HT1080 (cell line): ENCODE measurements at regions not wholly inside any gene's neighbourhood (a gene's known extent, or its start where the extent isn't known, plus 50 kb on each side); places are given as distances from the start of the nearest gene placed in this dataset.

Experiments used
- DNase-seq: peaks from one replicate; pipeline ENCODE4 v3.0.0-alpha.2; 2015; ENCODE audit warnings: low read depth

DNA sequence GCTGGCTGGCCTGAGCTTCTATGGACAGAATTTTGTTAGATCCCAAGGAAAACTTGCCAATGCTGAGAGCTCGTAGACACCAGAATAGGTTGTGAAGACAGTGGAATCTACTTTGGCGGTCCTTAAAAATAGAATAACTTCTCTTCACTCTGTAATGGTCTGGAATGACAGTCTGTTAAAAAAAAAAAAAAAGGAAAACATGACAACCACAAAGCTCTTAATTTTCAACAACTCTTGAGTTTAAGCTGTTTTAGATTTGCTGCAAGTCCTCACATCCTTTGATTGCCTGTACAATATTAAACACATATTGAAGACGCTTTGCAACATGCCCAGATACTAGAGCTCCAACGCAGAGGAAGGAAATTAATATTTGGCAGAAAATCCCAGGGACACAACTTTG lies 122.8 kb upstream of the GALNT15 start:
- DNase-seq: no peak

DNA sequence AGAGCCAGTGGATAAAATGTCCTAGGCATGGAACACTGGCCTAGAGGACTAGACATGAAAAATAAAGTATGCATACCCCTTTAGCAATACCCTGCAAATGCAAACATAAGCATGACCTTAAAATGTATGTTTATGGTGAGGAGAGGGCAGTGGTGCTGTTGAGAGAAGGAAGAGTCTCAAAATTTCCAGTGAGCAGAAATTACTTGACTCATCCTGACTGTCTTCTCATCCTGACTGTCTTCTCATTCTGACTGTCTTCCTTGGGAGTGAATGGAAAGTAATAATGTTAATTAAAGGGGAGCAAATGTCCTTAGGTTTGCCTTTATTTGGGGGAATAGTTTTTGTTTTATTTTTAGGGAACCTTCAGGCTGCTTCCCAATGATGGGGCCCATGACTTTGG lies 121.5 kb upstream of the GALNT15 start:
- no peak for DNase-seq

DNA sequence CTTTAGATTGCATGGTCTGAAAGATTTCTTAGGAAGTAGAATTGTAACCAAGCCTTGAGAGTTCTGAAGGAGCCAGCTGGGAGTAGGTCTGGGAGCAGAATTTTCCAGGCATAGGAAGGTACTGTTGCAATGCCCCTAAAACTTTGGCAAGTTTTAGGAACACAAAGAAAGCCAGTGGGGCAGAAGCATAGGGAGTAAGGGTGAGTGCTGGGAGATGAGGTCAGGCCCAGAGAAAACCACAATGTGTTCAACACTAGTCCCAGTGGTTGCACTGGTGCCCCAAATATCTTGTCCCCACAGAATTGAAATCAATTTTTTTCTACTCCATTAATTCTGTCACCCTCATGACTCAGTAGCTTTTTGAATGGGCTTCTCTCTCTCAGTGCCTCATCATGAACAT lies 120.7 kb upstream of the GALNT15 start:
- no peak for DNase-seq

DNA sequence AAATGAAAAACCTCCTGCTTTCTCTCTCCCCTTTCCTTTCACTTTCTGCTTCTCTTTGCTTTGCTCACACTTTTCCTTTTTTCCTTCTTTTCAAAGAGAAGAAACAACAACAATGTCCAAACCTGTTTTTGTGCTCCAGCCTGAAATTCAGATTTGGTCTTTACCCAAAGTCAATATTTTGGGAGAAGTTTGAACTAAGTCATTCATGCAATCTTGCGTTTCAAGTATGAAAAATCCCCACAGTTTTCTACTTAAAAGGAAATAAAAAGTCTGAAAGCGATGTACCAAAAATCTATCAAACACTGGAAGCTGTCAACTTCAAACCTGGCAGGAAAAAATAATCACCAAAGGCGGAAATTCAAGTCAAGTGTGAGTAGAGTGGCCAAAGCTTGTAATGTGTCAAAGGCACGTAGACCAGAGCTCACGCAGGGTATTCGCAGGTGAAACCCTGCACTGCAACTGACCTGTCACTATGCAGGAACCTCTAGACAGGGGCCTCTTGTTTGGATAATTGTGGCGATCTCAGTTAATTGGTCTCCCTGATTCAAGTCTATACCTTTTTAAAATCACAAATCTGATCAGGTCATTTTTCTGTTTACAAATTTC lies 118.8 kb upstream of the GALNT15 start:
- no peak for DNase-seq

DNA sequence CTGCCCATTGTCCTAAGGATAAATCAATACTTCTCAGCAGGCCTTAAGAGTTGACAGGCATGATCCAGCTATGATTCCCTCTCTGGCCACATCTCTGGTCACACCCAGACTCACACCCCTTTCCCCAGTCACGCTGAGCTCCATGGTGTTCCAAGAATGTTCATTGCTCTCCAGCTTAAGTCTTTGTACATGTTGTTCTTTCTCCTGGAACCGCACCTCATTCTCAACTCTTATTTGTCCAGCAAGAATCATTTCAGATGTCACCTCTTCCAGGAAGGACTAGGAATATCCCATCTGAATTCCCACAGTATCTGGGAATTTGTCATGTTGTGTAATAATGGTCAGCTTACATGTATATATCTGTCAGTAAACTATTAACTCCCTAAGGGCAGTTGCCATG lies 118.3 kb upstream of the GALNT15 start:
- DNase-seq: no peak

DNA sequence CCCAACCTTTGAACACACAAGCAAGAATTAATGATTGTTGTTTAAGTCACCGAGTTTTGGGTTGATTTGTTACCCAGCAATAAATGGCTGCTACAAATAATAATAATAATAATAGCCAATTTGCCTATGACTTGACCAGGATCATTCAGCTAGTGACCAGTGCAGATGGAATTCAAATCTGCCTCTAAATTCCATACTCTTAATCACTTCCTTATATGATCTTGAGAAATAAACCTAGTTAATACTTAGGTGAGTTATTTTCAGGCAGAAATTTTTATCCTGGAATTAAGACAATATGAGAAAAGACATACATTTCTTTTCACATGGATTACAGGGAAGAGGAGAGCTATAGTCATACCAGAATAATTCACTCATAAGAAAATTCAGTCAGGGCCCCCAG lies 116.0 kb upstream of the GALNT15 start:
- peak; percentile 48 for DNase-seq

DNA sequence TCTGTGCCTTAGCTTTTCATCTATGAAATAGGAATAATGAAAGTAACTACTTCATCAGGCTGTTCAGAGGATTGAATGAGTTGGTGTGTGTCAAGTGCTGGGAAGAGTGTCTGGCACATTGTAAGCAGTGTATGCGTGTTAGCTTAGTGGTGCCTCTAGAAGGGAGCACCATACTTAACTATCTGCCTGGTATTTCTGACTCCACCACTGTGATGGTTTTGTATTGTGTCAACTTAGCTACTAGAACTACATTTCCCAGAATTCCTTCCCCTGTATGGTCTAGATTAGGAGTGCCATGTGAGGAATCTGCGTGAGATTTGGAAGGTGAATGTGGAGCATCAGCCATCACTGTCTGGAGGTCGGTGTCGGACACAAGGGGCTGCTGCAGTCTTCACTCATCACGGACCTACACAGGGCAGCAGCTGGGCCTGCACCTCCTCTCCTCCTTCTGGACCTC lies 115.4 kb upstream of the GALNT15 start:
- DNase-seq: peak; percentile 54

DNA sequence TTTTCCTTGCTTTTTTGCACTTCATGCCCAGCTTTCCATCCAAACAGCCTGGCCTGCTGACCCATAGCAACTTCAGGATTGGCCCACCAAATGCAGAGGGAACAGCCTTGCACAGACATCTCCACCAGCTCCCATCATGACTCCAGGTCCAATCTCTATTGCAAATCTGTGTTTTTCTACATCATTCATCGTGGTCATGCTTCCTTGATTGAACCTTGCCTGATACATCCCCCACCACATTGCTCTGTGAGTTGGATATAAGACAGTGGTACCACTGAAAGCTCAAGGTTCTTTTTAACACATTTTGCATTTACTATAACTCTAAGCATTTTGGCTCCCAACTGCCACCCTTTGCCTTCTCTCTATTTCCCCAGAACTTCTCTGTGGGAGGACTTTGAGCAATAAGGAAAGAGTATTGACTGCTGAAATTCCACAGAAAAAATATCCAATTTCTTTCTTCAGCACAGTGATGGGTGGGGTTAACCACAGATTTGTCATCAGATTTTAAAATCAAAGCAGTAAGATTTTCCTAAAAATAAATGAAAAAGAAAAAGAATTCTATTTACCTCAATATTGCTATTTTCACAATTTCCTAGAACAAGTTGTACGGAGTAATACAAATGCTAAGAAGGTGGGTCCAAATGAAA lies 114.6 kb upstream of the GALNT15 start:
- DNase-seq: no peak

DNA sequence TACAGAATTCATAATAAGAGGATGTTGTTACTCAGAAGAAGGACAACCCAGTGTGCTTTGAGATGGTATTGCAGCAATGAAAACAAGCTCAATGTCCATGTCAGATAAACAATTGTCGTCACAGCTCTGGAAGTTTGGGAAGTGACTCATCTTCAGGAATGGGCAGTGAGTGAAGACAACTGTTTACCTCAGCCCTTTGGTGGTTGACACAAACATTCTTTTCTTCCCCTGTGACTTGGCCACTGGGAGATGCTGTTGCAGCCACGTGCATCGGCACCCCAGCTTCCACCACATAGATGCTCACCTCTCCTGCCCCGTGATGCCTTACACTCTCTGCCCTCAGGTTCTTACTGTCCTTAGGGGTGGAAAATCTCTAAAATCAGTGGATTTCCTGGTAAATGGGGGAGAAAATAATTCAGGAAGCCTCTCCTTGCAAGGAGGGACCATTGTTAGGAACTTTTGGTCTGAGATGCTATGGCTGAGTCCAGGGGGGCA lies 114.1 kb upstream of the GALNT15 start:
- DNase-seq: peak; percentile 99

DNA sequence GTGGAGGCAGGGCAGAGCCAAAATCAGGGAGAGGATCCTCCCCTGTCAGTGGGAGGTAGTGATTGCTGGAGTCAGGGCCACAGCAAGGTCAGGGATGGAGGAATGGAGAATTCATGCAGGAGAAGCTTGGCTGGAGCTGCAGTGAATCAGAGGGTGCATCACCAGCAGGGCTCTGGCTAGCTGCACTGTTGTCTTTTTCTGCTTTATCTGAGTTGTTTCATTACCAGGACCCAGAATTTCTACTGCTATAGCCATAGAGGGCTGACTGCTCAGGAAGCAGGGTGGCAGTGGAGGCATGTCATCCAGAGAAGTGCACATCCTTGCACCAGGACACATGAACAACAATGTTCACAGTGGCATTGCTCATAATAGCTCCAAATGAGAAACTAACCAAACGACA lies 113.5 kb upstream of the GALNT15 start:
- peak; percentile 88 for DNase-seq

DNA sequence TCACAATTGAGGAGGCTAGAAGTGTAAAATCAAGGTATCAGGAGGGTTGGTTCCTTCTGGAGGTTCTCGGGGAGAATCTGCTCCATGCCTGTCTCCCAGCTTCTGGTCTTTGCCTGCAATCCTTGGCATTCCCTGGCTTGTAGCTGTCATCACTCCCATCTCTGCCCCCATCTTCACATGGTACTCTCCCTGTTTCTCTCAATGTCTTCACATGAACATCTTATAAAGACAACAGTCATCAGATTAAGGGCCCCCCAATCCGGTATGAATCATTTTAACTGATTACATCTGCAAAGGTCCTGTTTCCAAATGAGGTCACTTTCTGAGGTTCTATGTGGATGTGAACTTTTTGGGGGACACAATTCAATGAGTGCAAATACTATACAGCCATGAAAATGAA lies 113.0 kb upstream of the GALNT15 start:
- no peak for DNase-seq

DNA sequence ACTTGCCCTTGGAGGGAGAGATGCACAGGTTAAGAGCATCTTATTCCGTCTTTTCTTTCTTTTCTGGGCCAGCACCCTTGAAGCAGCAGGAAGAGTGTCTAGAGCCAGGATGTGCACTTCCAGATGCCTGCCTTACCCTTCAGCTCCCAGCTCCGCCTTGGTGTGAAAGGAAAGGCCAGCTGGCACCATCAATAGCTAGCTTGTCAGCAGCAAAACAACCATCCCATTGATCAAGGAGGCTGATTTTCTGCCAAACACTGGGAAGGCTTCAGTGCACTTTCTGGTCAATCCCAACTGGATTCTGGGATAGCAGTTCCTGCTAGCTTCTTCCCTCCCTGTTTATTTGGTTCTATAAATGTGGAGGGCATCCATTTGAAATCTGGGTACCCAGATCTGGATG lies 110.9 kb upstream of the GALNT15 start:
- no peak for DNase-seq

DNA sequence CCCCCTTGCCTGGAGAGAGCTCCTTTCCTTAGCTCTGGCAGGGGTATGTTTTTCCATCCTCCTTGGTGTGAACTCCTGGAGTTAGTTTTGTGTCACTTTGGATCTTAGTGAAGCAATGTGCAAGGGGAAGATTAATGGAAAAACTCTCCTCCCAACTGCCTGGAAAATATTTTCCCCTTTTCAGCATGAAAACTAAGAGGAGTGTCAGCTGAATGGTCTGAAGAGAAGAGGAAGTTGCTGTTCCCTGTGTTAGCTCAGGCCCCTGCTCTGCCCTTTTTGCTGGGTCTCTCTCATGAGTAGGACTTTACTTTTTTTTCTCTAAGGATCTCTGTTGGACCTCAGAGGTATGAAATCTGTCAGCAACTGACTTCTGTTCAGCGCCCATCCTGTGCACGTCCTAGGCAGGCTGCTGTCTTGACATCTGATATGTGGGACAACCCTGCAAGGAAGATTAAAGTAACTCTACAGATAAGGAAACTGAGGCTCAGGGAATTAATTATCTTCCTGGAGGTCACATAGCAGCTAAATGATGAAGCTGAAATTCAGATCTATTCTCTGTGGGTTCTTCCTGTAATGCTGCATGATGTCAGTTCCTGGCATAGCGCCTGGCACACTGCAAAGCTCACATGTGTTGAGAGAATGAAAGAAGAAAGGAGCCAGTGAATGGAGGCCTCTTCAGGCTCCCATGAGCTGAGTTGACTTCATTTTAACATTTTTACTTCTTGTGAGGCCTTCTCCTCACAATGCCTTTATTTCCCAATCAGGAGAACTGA lies 109.7 kb upstream of the GALNT15 start:
- DNase-seq: peak; percentile 87

DNA sequence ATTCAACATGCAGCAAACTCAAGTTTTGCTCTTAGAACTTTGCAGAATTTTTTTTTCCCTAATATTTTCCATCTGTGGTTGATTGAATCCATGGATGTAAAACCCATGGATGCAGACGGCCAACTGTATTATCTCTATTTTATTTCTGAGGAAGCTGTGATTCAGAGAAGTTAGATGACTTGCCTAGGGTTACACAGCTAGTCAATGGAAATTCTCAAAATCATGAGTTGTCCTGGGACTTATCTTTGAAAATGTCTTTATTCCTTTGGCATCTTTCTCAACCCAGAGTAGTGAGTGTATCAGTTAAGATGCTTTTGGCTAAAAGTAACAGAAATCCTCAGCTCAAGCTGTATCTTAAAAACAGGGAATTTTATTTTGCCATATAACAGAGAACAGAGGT lies 107.9 kb upstream of the GALNT15 start:
- DNase-seq: no peak

DNA sequence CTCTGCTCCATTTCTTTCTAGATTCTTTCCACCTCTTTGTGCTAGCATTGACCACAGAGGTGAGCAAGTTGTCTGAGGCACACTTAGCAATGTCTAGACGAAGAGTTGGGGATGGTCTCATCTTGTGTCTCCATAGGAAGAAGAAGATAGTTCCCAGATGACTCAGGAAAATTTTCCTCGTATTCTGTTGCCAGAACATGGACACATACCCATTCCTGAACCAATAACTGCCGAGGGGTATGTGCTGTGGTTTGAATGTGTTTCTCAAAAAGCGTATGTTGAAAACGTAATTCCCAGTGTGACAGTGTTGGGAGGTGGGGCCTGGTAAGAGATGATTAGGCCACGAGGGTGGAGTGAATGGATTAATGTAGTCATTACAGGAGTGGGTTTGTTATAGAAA lies 107.5 kb upstream of the GALNT15 start:
- DNase-seq: peak; percentile 74

DNA sequence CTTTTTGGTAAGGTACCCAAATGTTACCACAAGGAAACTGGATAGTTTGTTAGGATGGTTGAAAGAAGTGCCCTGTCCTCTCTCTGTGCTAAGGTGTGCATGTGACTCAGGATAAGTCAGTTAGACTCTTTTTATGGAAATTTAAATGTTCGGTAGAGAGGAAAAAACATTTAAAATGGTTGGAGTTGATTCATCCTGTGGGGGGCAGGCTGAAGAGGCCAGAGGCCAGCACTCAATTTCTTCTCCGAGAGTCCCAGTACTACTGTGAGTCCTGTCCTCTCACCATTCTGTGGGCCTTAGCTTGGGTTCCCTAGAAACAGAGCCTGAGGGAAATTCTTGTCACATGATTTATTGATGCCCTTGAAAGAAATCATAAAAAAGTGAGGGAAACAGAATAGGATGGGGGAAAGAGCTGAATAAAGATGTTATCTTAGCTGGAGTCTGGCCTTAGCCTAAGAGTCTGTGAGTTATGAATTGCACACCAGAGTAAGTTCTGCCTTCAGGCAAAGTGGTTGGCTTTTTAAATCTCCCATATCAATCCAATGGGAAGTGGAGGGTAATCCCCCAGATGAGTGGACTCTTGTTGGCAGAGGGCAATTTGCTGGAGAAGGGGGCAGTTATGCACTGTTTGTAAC lies 106.5 kb upstream of the GALNT15 start:
- DNase-seq: peak; percentile 57

DNA sequence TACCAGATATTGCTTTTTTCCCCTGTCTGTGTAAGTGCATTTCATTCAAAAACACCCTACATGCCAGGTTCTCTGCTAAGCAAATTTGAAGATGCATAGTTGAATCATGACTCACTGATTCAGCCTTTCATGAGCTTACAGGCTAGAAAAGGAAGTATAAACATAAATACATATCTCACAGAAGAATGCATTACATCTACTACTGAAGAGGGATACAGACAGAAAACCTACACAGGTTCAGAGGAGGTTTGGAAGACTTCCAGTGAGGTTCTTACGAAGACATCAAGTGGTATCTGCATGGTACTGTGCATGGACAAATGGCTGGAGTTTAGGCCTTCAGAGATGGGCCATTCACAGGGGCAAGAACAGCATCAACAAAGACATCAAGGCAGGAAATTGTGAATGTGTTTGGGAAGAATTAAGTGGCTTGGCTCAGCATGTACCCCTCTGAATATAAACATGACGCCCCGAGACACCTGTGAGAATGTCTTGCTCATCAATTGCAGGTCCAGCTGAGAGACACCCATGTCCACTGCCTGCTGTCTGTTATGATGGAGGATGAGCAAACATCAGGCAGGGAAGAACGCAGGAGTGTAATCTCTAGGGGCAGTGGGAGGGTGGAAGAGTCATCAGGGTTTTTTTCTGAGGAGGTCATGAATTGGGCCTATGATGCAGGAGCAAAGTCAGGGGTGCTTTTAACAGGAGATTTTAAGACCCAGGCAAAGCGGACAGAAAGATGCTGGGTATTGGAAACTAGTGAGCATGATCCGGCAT lies 105.1 kb upstream of the GALNT15 start:
- peak; percentile 90 for DNase-seq

DNA sequence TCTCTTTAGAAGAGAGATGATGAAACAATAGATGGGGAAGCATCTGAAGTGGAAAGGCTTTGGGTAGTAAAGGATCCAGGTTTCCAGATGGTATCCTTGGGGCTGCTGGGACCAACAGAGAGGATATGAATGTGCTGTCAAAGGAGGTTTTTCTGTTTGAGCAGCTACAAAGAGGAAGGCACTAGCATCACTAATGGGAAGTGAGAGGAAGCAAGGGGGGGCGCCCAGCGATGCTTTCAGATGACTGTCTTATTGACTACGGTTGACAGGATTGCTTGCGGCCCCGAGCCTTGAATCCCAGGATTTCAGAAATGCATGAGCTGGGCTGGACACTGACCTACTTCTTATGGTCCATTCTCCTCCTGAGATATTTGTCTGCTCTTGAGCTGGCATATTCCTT lies 103.8 kb upstream of the GALNT15 start:
- no peak for DNase-seq

DNA sequence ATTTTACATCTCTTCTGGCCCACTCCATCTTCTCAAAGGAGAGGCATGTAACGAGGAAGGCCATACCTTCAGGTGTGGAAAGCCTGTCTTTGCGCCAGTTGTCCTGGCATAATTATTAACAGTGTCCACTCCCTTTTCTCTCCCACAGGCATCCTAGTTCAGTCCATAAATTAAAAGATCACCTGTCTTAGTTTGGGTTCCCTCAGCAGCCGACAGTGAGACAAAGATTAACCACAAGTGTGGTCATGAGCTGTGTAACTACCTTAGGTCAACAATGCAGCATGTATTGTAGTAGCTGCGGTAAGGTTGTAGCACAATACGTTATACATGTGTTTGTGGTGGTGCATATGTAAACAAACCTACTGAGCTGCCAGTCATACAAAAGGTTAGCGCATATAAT lies 103.3 kb upstream of the GALNT15 start:
- no peak for DNase-seq

DNA sequence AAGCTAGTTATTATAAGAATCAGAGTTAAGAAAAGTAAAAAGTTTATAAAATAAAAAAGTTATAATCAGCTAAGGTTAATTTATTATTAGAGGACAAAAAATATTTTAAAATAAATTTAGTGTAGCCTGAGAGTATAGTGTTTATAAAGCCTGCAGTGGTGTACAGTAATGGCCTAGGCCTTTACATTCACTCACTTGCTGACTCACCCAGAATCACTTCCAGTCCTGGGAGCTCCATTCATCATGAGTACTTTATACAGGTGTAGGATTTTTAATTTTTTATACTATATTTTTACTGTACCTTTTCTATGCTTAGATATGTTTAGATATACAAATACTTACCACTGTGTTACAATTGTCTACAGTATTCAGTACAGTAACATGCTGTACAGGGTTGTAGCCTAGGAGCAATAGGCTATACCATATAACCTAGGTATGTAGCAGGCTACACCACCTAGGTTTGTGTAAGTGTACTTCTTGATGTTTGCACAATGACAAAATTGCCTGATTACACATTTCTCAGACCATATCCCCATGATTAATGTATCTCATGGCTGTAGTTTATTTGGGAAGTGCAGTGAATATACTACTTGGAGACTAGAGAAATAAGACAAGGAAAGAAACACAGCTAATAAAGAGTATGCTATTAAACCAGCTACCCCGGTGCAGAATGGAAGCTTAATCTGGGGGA lies 101.9 kb upstream of the GALNT15 start:
- DNase-seq: peak; percentile 66

DNA sequence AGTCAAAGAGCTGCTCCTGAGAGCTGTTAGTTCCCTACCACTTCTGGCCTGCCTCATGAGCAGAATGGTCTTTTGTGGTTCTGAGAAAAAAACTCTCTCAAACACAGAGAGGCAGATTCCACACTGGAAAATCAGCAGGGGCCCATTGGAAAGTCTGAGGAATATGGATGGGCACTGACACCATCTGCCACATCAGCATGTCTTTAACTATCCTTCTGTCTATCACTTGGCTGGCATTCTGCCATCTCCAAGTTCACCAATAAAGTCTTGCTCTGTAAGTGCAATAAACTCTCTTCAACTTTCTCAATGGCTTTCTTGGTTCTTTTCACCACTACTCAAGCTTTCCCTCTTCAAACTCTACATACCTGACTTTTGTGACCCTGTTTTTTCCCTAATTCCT lies 101.3 kb upstream of the GALNT15 start:
- DNase-seq: no peak
